CD4-positive, CD25-positive, alpha-beta regulatory T cell (primary cell): ENCODE measurements at regions not wholly inside any gene's neighbourhood (a gene's known extent, or its start where the extent isn't known, plus 50 kb on each side); places are given as distances from the start of the nearest gene placed in this dataset.

Source experiments
- ATAC-seq, 2 donors: fragments of 150-1000 bp; cut with Tn5 transposase; one replicate each; pipeline ENCODE4 v1.10.0; 2021; ENCODE audit warnings: low read depth in 2 of 2, moderate number of reproducible peaks in 2 of 2, moderate library complexity in 1 of 2
- DNase-seq, 3 donors: peaks; one replicate each; pipeline versions ENCODE4 v3.0.0 to v3.0.0-alpha.2; 2012 to 2022; ENCODE audit warnings: mixed read lengths in 1 of 3
- H3K27ac ChIP-seq: one replicate; pipeline ENCODE4 v1.7.0; 2013; ENCODE audit warnings: mild to moderate bottlenecking, low read length; ENCODE audit not compliant: insufficient read depth, poor library complexity, severe bottlenecking
- H3K27me3 ChIP-seq: one replicate; pipeline ENCODE4 v1.7.0; 2013; ENCODE audit warnings: low read length; ENCODE audit not compliant: control insufficient read depth, insufficient read depth
- H3K36me3 ChIP-seq: one replicate; pipeline ENCODE4 v1.7.0; 2013; ENCODE audit warnings: mild to moderate bottlenecking, low read length, moderate library complexity; ENCODE audit not compliant: control insufficient read depth, insufficient read depth
- H3K4me1 ChIP-seq: 2 replicates; pipeline ENCODE4 v1.7.0; 2013; ENCODE audit warnings: mild to moderate bottlenecking, low read length; ENCODE audit not compliant: insufficient read depth, control insufficient read depth, poor library complexity, severe bottlenecking
- H3K4me3 ChIP-seq: one replicate; pipeline ENCODE4 v1.7.0; 2013; ENCODE audit warnings: low read depth, mild to moderate bottlenecking, low read length, moderate library complexity
- H3K9me3 ChIP-seq, 2 experiments: 1 replicate in 1 of 2; 2 replicates in 1 of 2; pipeline ENCODE4 v1.7.0; 2013; ENCODE audit warnings: low read length in 2 of 2, mild to moderate bottlenecking in 1 of 2, moderate library complexity in 1 of 2; ENCODE audit not compliant: control insufficient read depth in 2 of 2
- H3K27ac Mint-ChIP-seq, 3 donors: one replicate each; pipeline ENCODE4 v1.8.0; 2020 to 2022; ENCODE audit warnings: mild to moderate bottlenecking in 3 of 3, mixed read lengths in 3 of 3, moderate library complexity in 2 of 3
- H3K27me3 Mint-ChIP-seq: one replicate; pipeline ENCODE4 v1.8.0; 2022; ENCODE audit warnings: mild to moderate bottlenecking, mixed read lengths
- H3K36me3 Mint-ChIP-seq: one replicate; pipeline ENCODE4 v1.8.0; 2020; ENCODE audit warnings: mixed read lengths
- H3K4me1 Mint-ChIP-seq, 4 donors: one replicate each; pipeline ENCODE4 v1.8.0; 2020 to 2022; ENCODE audit warnings: mixed read lengths in 4 of 4, mild to moderate bottlenecking in 1 of 4
- H3K4me3 Mint-ChIP-seq, 4 donors: one replicate each; pipeline ENCODE4 v1.8.0; 2020 to 2022; ENCODE audit warnings: mild to moderate bottlenecking in 4 of 4, mixed read lengths in 4 of 4, moderate library complexity in 3 of 4
- H3K9me3 Mint-ChIP-seq, 7 donors: one replicate each; pipeline ENCODE4 v1.8.0; 2020 to 2022; ENCODE audit warnings: mixed read lengths in 7 of 7, mild to moderate bottlenecking in 3 of 7, moderate library complexity in 2 of 7

DNA sequence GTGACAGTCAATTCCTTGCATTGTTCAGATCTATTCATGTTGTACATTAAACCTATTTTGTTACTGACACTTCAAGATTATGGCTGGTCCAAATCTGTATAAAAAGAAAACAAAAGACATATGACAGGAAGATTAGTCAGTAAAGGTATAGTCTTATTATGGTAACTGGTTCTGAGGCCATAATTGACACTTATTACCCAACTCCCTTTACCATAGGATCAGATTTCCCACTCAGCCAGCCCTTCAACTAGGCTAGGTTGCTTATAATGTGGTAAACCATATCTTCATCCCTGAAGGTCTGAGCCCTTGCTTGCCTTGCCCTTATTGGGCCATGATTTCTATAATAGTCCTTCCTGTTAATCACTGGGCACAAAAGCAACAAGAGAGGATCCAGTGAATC, 289.6 kb downstream of the CXXC4 start:
- no peak overlapping the region for H3K4me3 Mint-ChIP-seq
- no peaks in the 10 kb centered on the region for H3K4me1 Mint-ChIP-seq

DNA sequence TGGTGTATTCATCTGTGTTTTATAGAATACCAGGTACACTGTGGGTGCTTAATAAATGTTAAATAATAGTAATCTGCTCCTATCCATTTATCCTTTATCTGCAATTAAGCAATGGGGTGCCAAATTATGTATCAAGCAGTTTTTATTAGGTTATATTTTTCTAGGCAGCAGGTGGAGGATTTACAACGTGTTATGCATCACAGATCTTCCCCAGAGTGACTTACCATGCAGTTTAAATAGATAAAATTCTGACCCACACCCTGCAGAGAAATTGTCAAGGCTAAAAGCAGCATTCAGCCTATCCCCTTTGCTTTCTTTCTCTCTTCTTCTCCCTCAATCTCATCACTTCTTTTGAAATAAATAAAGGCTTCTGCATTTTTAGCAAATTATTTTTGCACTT, 306.4 kb downstream of the CXXC4 start:
- Mint-ChIP-seq H3K27me3 (no peaks in the 10 kb centered on the region), H3K9me3 (peaks cover 0 to 8% (median 3%) of the 10 kb centered on the region in 7 donors), H3K4me1 (no peaks in the 10 kb centered on the region), H3K4me3 (no peak overlapping the region), H3K36me3 (no peaks in the 10 kb centered on the region), H3K27ac (no peak overlapping the region)
- no peaks in the 10 kb centered on the region for H3K9me3 ChIP-seq
- DNase-seq = no peak
- no peaks in the 10 kb centered on the region for H3K4me1 ChIP-seq
- ATAC-seq = no peak
- no peaks in the 10 kb centered on the region for H3K36me3 ChIP-seq
- no peaks in the 10 kb centered on the region for H3K27me3 ChIP-seq
- no peak overlapping the region for H3K27ac ChIP-seq
- H3K4me3 ChIP-seq = no peak overlapping the region

More for the DNA sequence above, 289.6 kb downstream of the CXXC4 start:
- Mint-ChIP-seq H3K36me3 (no peaks in the 10 kb centered on the region), H3K27me3 (no peaks in the 10 kb centered on the region), H3K9me3 (peaks cover 3 to 13% (median 5%) of the 10 kb centered on the region in 7 donors), H3K27ac (no peak overlapping the region)
- no peaks in the 10 kb centered on the region for H3K27me3 ChIP-seq
- no peaks in the 10 kb centered on the region for H3K4me1 ChIP-seq
- ATAC-seq = no peak
- H3K9me3 ChIP-seq = no peaks in the 10 kb centered on the region
- no peak overlapping the region for H3K27ac ChIP-seq
- DNase-seq = no peak
- no peak overlapping the region for H3K4me3 ChIP-seq
- no peaks in the 10 kb centered on the region for H3K36me3 ChIP-seq

DNA sequence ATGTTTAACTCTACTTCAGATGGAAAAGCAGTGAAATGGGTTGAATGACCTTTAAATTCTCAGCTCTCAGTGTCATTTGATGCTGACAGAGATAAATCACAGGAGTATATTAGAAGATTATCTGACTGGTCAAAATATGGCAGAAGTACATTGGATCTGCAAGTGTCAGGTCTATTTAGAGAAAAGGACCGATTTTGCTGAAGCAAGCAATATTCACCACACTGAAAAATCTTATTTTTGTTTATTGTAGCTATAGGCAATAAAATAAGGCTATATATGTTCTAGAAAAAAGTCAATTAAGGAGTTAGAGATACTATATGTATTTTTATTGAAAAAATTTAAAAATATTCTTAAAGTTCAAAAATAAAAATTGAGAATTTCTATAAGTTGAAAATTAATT, 325.3 kb downstream of the CXXC4 start:
- H3K27ac Mint-ChIP-seq = no peak overlapping the region
- H3K27ac ChIP-seq = no peak overlapping the region
- no peak overlapping the region for H3K4me3 ChIP-seq
- H3K4me3 Mint-ChIP-seq = no peak overlapping the region
- no peaks in the 10 kb centered on the region for H3K36me3 Mint-ChIP-seq
- H3K4me1 ChIP-seq = no peaks in the 10 kb centered on the region
- H3K9me3 ChIP-seq = peaks cover 0 to 2% of the 10 kb centered on the region in 2 experiments
- no peaks in the 10 kb centered on the region for H3K36me3 ChIP-seq
- ATAC-seq (no peak), DNase-seq (no peak)
- H3K27me3 Mint-ChIP-seq = no peaks in the 10 kb centered on the region
- peaks cover 0 to 5% (median 1%) of the 10 kb centered on the region in 7 donors for H3K9me3 Mint-ChIP-seq
- H3K4me1 Mint-ChIP-seq = no peaks in the 10 kb centered on the region
- H3K27me3 ChIP-seq = no peaks in the 10 kb centered on the region

DNA sequence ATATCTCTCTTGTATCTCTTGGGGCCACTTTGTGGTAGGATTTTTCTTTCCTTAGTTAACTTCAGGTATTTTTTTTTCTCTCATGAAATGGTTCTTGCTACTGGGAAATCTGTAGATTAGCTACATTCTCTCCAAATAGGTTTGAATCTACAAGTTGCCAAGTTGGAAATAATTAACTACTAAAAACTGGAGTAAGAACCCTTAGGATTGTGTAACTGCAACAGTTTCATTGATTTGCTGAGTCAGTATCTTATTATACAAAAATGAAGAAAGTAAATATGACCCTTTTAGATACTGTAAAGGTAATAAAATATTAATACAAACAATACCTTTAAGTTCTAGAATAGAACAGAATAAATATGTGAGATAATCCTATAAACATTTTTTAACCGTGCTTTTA, 327.9 kb downstream of the CXXC4 start:
- H3K27me3 Mint-ChIP-seq = no peaks in the 10 kb centered on the region
- H3K9me3 Mint-ChIP-seq = peaks cover 0 to 5% (median 0%) of the 10 kb centered on the region in 7 donors
- Histone ChIP-seq H3K9me3 (peaks cover 0 to 2% of the 10 kb centered on the region in 2 experiments), H3K27me3 (no peaks in the 10 kb centered on the region), H3K4me1 (no peaks in the 10 kb centered on the region), H3K4me3 (no peak overlapping the region), H3K27ac (no peak overlapping the region), H3K36me3 (no peaks in the 10 kb centered on the region)
- H3K27ac Mint-ChIP-seq = no peak overlapping the region
- ATAC-seq = no peak
- H3K4me3 Mint-ChIP-seq = no peak overlapping the region
- H3K4me1 Mint-ChIP-seq = no peaks in the 10 kb centered on the region
- DNase-seq = no peak
- H3K36me3 Mint-ChIP-seq = no peaks in the 10 kb centered on the region

DNA sequence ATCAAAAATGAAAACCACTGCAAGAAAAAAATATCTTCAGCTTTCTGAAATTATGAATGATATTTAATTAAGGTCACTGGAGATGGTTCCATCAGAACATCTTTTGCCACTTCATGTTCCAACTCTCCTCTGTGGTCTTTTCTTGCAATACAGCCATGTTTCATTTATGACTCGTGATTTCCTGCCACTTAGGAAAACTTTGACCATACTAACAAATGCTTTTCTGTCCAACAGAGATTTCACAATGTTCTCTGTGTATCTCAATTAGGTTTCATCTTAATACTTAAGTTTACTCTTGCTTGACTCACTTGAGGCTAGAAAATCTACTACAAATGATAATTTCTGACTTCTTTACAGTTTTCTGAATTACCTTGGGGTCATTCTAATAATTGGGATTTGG, 330.9 kb downstream of the CXXC4 start:
- H3K27me3 Mint-ChIP-seq = no peaks in the 10 kb centered on the region
- Histone ChIP-seq H3K9me3 (no peaks in the 10 kb centered on the region), H3K36me3 (no peaks in the 10 kb centered on the region), H3K4me1 (no peaks in the 10 kb centered on the region), H3K4me3 (no peak overlapping the region), H3K27me3 (no peaks in the 10 kb centered on the region), H3K27ac (no peak overlapping the region)
- H3K9me3 Mint-ChIP-seq = peaks cover 0 to 5% (median 0%) of the 10 kb centered on the region in 7 donors
- H3K36me3 Mint-ChIP-seq = no peaks in the 10 kb centered on the region
- no peak overlapping the region for H3K27ac Mint-ChIP-seq
- no peaks in the 10 kb centered on the region for H3K4me1 Mint-ChIP-seq
- ATAC-seq = no peak
- H3K4me3 Mint-ChIP-seq = no peak overlapping the region
- DNase-seq = no peak

DNA sequence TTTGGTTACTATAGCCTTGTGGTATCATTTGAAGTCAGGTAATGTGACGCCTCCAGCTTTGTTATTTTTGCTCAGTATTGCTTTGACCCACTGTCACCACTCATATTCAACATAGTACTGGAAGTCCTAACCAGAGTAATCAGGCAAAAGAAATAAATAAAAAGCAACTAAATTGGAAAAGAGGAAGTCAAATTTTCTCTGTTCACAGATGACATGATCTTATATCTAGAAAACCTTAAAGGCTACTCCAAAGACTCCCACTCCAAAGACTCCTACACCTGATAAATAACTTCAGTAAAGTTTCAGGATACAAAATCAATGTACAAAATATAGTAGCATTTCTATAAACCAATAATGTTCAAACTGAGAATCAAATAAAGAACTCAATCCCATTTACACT, 348.6 kb downstream of the CXXC4 start:
- Histone ChIP-seq H3K27me3 (no peaks in the 10 kb centered on the region), H3K9me3 (no peaks in the 10 kb centered on the region), H3K27ac (no peak overlapping the region), H3K36me3 (no peaks in the 10 kb centered on the region), H3K4me1 (no peaks in the 10 kb centered on the region), H3K4me3 (no peak overlapping the region)
- Mint-ChIP-seq H3K36me3 (no peaks in the 10 kb centered on the region), H3K4me3 (no peak overlapping the region), H3K27ac (no peak overlapping the region), H3K4me1 (no peaks in the 10 kb centered on the region), H3K9me3 (peaks cover 3 to 22% (median 8%) of the 10 kb centered on the region in 7 donors), H3K27me3 (no peaks in the 10 kb centered on the region)
- DNase-seq (no peak), ATAC-seq (no peak)

DNA sequence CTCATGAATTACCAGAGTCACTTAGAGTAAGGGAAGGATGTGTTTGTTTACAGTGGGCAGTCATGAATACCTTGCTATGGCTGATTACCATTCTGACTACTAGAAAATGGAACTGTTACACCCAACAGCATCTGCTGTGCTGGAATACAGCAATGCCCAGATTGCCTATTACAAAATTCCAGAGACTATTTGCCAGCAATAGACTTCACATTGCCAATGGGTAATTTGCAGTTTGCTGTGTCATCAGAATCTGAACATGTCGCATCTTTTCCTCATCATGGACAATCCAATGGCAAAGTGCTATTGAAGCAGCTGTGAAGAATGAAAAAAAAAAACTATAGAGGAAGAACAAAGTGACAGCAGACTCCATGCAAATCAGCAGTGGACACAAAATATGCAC, 356.6 kb downstream of the CXXC4 start:
- Mint-ChIP-seq H3K4me1 (no peaks in the 10 kb centered on the region), H3K27me3 (no peaks in the 10 kb centered on the region)
- H3K27me3 ChIP-seq = no peaks in the 10 kb centered on the region

DNA sequence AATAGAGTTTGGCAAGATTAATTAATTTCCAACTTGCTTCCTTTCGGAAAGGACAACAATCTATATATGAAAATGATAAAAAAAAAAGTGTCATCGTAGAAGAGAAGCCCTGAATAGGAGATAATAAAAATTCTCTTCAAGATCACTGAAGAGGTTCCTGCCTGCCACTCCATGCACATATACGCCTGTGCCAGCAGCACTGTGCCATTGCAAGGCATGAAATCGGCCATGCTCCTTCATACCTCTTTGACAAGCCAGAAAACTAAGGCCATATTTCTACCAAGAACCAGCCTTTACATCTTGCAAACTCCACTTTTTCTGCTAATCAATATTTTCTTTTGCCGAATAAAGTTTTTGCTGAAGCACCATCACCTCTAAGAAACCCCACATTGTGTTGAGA, 365.5 kb downstream of the CXXC4 start:
- H3K4me3 ChIP-seq = no peak overlapping the region
- DNase-seq (no peak), ATAC-seq (no peak)
- Mint-ChIP-seq H3K36me3 (no peaks in the 10 kb centered on the region), H3K27me3 (no peaks in the 10 kb centered on the region), H3K27ac (no peak overlapping the region), H3K4me1 (no peaks in the 10 kb centered on the region), H3K4me3 (no peak overlapping the region), H3K9me3 (peaks cover 0 to 11% (median 1%) of the 10 kb centered on the region in 7 donors)
- no peaks in the 10 kb centered on the region for H3K9me3 ChIP-seq
- no peak overlapping the region for H3K27ac ChIP-seq
- H3K27me3 ChIP-seq = no peaks in the 10 kb centered on the region
- no peaks in the 10 kb centered on the region for H3K4me1 ChIP-seq
- no peaks in the 10 kb centered on the region for H3K36me3 ChIP-seq

More for the DNA sequence above, 356.6 kb downstream of the CXXC4 start:
- Histone ChIP-seq H3K9me3 (peaks cover 0 to 3% of the 10 kb centered on the region in 2 experiments), H3K27ac (no peak overlapping the region), H3K4me3 (no peak overlapping the region), H3K4me1 (no peaks in the 10 kb centered on the region), H3K36me3 (no peaks in the 10 kb centered on the region)
- Mint-ChIP-seq H3K27ac (no peak overlapping the region), H3K9me3 (peaks cover 5 to 16% (median 10%) of the 10 kb centered on the region in 7 donors), H3K36me3 (no peaks in the 10 kb centered on the region), H3K4me3 (no peak overlapping the region)
- DNase-seq = no peak
- ATAC-seq = no peak
